SK-N-SH (cell line): ENCODE measurements at regions not wholly inside any gene's neighbourhood (a gene's known extent, or its start where the extent isn't known, plus 50 kb on each side); places are given as distances from the start of the nearest gene placed in this dataset.

Experiments
- CHD2 ChIP-seq: fragments of 150-350 bp; IDR thresholded peaks from 2 replicates; pipeline ENCODE4 v1.6.1; 2018; ENCODE audit warnings: low read length; ENCODE audit not compliant: partially characterized antibody
- EZH2phosphoT487 ChIP-seq: fragments of 200-600 bp; sonication (generic); IDR thresholded peaks from 2 replicates; pipeline ENCODE4 v1.6.1; 2017; ENCODE audit warnings: low read depth, mixed run types, mild to moderate bottlenecking, antibody characterized with exemption, moderate library complexity, borderline replicate concordance
- FOSL2 ChIP-seq: IDR thresholded peaks from 2 replicates; pipeline ENCODE4 v1.4.0; 2012; ENCODE audit warnings: low read depth, mild to moderate bottlenecking, moderate library complexity, borderline replicate concordance
- JUND ChIP-seq: IDR thresholded peaks from 2 replicates; pipeline ENCODE4 v1.4.0; 2012
- NRF1 ChIP-seq: IDR thresholded peaks from 2 replicates; pipeline ENCODE4 v1.6.1; 2012; ENCODE audit warnings: low read depth, mild to moderate bottlenecking, low read length
- POLR2AphosphoS5 ChIP-seq: IDR thresholded peaks from 2 replicates; pipeline ENCODE4 v1.6.1; 2012; ENCODE audit warnings: low read depth, low read length
- RCOR1 ChIP-seq: fragments of 150-350 bp; IDR thresholded peaks from 2 replicates; pipeline ENCODE4 v1.6.1; 2017; ENCODE audit warnings: antibody characterized with exemption, low read length
- YY1 ChIP-seq: IDR thresholded peaks from 2 replicates; pipeline ENCODE4 v1.4.0; 2012; ENCODE audit warnings: low read depth, mild to moderate bottlenecking
- TF ChIP-seq, protein P1 (sequence below): fragments of 200-600 bp; sonication (generic); IDR thresholded peaks from 2 replicates; pipeline ENCODE4 v1.6.1; 2017; ENCODE audit warnings: antibody characterized with exemption, mild to moderate bottlenecking, moderate library complexity
- TF ChIP-seq, protein P2 (sequence below): IDR thresholded peaks from 2 replicates; pipeline ENCODE4 v1.4.0; 2012; ENCODE audit warnings: low read depth, borderline replicate concordance
- TF ChIP-seq, protein P3 (sequence below): IDR thresholded peaks from 2 replicates; pipeline ENCODE4; 2012

DNA sequence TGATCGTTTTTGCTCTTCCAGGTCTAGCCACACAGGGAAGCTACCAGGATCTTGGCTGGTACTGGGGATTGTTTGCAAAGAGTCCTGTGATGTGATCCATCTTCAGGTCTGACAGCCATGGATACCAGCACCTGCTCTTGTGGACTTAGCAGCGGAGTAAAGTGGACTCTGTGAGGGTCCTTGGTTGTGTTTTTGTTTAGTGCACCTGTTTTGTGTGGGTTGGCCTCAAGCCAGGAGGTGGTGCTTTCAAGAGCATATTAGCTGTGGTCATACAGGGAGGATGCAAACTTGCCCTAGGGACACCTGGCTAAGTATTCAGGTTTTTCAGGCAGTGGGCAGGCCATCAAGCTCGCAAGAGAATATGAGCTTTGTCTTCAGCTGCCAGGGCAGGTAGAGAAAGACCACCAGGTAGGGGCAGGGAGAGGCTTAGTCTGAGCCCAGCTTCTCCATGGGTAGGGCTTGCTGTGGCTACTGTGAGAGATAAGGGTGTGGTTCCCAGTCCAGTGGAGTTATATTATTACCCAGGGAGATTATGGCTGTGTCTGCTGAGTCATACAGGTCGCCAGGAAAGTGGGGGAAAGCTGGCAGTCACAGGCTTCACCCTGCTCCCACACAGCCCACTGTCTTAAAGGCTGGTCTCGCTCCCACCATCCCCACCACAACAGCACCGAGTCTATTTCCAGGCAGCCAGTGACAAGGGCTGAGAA, 293.7 kb downstream of the PCDH18 start:
- TF ChIP-seq, protein P1, sequence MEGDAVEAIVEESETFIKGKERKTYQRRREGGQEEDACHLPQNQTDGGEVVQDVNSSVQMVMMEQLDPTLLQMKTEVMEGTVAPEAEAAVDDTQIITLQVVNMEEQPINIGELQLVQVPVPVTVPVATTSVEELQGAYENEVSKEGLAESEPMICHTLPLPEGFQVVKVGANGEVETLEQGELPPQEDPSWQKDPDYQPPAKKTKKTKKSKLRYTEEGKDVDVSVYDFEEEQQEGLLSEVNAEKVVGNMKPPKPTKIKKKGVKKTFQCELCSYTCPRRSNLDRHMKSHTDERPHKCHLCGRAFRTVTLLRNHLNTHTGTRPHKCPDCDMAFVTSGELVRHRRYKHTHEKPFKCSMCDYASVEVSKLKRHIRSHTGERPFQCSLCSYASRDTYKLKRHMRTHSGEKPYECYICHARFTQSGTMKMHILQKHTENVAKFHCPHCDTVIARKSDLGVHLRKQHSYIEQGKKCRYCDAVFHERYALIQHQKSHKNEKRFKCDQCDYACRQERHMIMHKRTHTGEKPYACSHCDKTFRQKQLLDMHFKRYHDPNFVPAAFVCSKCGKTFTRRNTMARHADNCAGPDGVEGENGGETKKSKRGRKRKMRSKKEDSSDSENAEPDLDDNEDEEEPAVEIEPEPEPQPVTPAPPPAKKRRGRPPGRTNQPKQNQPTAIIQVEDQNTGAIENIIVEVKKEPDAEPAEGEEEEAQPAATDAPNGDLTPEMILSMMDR: no peak
- TF ChIP-seq EZH2phosphoT487 (no peak), JUND (no peak), RCOR1 (no peak), POLR2AphosphoS5 (no peak), CHD2 (no peak), FOSL2 (no peak), NRF1 (no peak), YY1 (no peak)
- TF ChIP-seq, protein P2, sequence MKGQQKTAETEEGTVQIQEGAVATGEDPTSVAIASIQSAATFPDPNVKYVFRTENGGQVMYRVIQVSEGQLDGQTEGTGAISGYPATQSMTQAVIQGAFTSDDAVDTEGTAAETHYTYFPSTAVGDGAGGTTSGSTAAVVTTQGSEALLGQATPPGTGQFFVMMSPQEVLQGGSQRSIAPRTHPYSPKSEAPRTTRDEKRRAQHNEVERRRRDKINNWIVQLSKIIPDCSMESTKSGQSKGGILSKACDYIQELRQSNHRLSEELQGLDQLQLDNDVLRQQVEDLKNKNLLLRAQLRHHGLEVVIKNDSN: no peak
- TF ChIP-seq, protein P3, sequence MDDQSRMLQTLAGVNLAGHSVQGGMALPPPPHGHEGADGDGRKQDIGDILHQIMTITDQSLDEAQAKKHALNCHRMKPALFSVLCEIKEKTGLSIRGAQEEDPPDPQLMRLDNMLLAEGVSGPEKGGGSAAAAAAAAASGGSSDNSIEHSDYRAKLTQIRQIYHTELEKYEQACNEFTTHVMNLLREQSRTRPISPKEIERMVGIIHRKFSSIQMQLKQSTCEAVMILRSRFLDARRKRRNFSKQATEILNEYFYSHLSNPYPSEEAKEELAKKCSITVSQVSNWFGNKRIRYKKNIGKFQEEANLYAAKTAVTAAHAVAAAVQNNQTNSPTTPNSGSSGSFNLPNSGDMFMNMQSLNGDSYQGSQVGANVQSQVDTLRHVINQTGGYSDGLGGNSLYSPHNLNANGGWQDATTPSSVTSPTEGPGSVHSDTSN: no peak
